SK-N-MC (cell line): ENCODE measurements at regions not wholly inside any gene's neighbourhood (a gene's known extent, or its start where the extent isn't known, plus 50 kb on each side); places are given as distances from the start of the nearest gene placed in this dataset.

Experiments
- DNase-seq: peaks from one replicate; pipeline ENCODE4 v3.0.0-alpha.2; 2011; ENCODE audit warnings: low read depth, low spot score
- H3K27ac ChIP-seq: fragments of 200-600 bp; sonication (generic); 2 replicates; pipeline ENCODE4 v1.5.1; 2016; ENCODE audit warnings: mixed run types
- H3K36me3 ChIP-seq: fragments of 200-600 bp; sonication (generic); 2 replicates; pipeline ENCODE4 v1.6.1; 2017; ENCODE audit warnings: antibody characterized with exemption, low read length, mixed read lengths; ENCODE audit not compliant: insufficient read depth
- H3K4me3 ChIP-seq: fragments of 200-600 bp; sonication (generic); 2 replicates; pipeline ENCODE4 v1.5.1; 2016
- H3K9ac ChIP-seq: fragments of 200-600 bp; sonication (generic); 2 replicates; pipeline ENCODE4 v1.8.0; 2017; ENCODE audit warnings: mixed run types, mixed read lengths; ENCODE audit not compliant: insufficient read length
- H3K9me3 ChIP-seq: fragments of 200-600 bp; sonication (generic); 2 replicates; pipeline ENCODE4 v1.6.1; 2017; ENCODE audit warnings: low read depth, mild to moderate bottlenecking, antibody characterized with exemption, low read length, moderate library complexity, mixed read lengths
- EZH2 ChIP-seq: fragments of 200-600 bp; sonication (generic); IDR thresholded peaks from one replicate; pipeline ENCODE4 v1.6.1; 2017; ENCODE audit warnings: antibody characterized with exemption
- FOXP2 ChIP-seq: optimal IDR thresholded peaks from 2 replicates; pipeline ENCODE3; 2011; ENCODE audit warnings: mild to moderate bottlenecking, moderate library complexity; ENCODE audit not compliant: insufficient read depth; ENCODE audit errors: extremely low read length, control extremely low read depth
- POLR2AphosphoS5 ChIP-seq: IDR thresholded peaks from 2 replicates; pipeline ENCODE4 v1.6.1; 2012; ENCODE audit warnings: mild to moderate bottlenecking, low read depth, low read length, borderline replicate concordance

DNA sequence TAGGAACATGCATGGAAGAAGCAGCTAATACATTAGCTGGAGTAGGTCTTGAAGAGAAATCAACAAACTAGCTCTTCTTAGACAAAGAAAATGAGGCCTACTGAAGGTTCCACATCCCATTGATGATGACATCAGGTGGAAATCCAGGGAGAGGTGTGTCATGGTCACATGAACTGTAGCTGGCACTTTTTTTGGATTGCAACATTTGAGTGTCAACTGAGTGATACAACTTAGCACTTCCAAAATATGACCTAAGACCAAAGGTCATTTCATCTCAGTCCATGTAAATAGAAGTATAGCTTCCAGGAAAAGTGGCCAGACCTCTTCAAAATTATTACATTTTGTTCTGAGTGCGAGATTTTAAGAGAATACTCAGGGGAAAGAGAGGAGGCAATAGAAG is 117.2 kb upstream of the MEIS2 start:
- H3K9ac ChIP-seq = no peak overlapping the region
- H3K27ac ChIP-seq = no peak overlapping the region
- TF ChIP-seq EZH2 (no peak), POLR2AphosphoS5 (no peak), FOXP2 (no peak)
- H3K36me3 ChIP-seq = no peaks in the 10 kb centered on the region
- DNase-seq = no peak
- no peak overlapping the region for H3K4me3 ChIP-seq
- no peaks in the 10 kb centered on the region for H3K9me3 ChIP-seq

DNA sequence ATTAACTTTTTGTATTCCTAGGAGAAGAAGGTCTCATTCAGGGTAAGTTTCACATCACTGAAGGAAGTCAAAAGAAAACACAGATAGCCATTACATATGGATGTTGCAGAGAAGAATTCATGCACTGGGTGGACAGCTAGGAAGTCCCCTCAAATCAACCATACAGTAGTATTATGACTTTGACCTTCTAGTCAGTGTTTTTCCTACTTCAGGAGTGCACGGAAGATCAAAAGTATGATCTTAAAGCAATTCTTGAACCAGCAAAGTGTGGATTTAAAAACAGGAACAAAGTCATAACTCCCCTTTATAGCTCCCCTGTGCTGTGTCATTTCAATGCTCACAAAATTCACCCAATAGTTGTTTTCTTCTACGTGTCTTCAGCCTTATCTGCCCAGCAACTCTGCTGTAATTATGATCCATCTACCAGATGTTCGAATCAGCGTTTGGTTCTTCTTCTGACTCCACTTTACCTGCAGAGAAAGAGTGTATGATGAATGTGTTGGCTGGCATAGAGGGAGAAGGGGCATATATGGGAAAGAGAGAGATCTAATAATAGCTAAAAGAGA is 118.1 kb upstream of the MEIS2 start:
- no peaks in the 10 kb centered on the region for H3K9me3 ChIP-seq
- H3K4me3 ChIP-seq = no peak overlapping the region
- no peak for TF ChIP-seq POLR2AphosphoS5
- H3K27ac ChIP-seq = no peak overlapping the region
- DNase-seq = no peak
- H3K36me3 ChIP-seq = no peaks in the 10 kb centered on the region
- no peak overlapping the region for H3K9ac ChIP-seq

DNA sequence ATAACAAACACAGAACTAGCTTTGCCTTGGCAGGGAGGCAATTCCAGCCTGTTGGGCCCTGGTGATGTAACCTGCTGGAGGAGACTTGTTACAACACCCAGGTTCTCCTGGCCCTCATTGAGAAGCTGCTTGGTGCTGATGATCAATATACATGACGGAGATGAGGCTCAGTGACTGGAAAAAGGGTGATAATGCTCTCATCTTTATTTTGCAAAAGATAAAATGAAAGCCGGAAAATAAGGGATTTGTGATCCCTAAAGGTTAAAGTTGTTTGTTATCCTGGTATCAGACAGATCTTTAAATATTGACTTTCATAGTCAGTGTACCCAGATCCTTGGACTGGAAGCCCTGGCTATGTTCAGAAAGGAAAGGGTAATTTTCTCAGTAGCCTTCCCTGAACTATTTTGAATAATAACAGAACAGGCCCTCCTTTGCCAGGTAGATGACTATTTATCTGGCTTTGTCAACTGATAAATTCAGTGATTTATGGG is 118.9 kb upstream of the MEIS2 start:
- TF ChIP-seq EZH2 = no peak
- TF ChIP-seq FOXP2 = no peak
- no peak for TF ChIP-seq POLR2AphosphoS5
- H3K36me3 ChIP-seq = no peaks in the 10 kb centered on the region
- H3K27ac ChIP-seq = no peak overlapping the region

DNA sequence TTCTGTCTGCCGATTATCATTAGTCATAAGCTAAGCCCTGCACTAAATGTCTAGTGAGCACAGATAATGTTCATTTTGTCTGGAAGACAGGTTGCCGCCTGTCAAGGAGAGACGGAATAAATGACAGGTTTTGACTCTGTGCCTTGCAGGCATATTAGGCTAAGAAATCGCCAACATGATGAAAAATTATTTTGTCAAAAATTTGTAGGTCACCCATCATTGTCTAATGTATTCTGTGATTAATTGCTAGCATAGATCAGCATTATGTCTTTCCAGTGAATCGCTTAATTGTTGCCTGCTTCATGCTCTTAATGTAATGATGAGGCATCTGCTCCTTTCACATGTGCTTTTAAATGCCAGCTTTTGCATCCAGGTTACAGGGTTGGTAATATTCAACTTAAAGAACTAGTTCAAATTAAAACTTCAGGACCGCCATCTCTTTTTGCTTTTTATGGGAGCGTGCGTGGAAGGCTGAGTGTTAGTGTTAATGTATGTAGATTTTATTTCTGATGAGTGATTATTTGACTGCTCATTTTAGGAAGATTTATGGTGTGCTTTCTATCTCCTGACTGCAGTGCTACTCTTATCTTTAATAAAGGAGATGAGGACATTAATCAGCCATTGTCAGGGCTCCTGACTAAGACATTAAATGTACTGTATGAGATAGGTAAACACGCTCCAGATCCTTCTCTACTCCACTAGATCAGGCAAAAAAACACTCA is 120.8 kb upstream of the MEIS2 start:
- TF ChIP-seq POLR2AphosphoS5 (no peak), FOXP2 (no peak), EZH2 (no peak)
- no peak overlapping the region for H3K9ac ChIP-seq
- H3K9me3 ChIP-seq = no peaks in the 10 kb centered on the region
- no peak overlapping the region for H3K4me3 ChIP-seq
- H3K36me3 ChIP-seq = no peaks in the 10 kb centered on the region
- no peak for DNase-seq
- H3K27ac ChIP-seq = no peak overlapping the region

More for the DNA sequence above, 118.9 kb upstream of the MEIS2 start:
- H3K9me3 ChIP-seq = no peaks in the 10 kb centered on the region
- no peak overlapping the region for H3K4me3 ChIP-seq
- DNase-seq = no peak
- no peak overlapping the region for H3K9ac ChIP-seq

GRCh38 chr15:37221671-37222145 is 121.4 kb upstream of the MEIS2 start:
- Histone ChIP-seq H3K36me3 (no peaks in the 10 kb centered on the region), H3K9me3 (no peaks in the 10 kb centered on the region), H3K27ac (no peak overlapping the region), H3K4me3 (no peak overlapping the region), H3K9ac (no peak overlapping the region)
- TF ChIP-seq POLR2AphosphoS5 (no peak), EZH2 (no peak), FOXP2 (no peak)
- no peak for DNase-seq

DNA sequence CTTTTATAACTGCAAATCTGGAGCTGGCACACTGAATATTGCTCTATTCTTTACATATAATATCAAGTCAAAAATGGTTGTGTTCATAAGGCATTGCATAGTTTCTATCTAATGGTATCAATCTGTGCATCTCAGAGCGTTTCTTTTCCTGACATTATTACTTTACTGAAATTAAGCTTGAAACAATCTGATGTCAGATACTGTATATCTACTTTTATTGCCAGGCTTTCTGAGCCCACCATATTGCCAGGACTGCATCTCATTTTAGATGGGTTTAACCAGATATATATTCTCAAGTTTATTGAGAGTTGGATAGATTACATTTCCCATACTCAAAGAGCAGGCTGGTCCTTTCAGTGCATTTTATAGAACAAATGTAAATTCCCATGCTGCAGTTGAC is 122.7 kb upstream of the MEIS2 start:
- Histone ChIP-seq H3K36me3 (no peaks in the 10 kb centered on the region), H3K4me3 (no peak overlapping the region), H3K27ac (no peak overlapping the region), H3K9ac (no peak overlapping the region), H3K9me3 (no peaks in the 10 kb centered on the region)
- TF ChIP-seq EZH2 = no peak
- TF ChIP-seq POLR2AphosphoS5 = no peak
- TF ChIP-seq FOXP2 = no peak
- no peak for DNase-seq

- no peak for TF ChIP-seq FOXP2
- TF ChIP-seq POLR2AphosphoS5 = no peak
- TF ChIP-seq EZH2 = no peak
- H3K9me3 ChIP-seq = no peaks in the 10 kb centered on the region
- no peak for DNase-seq
- no peaks in the 10 kb centered on the region for H3K36me3 ChIP-seq
- no peak overlapping the region for H3K9ac ChIP-seq
- H3K4me3 ChIP-seq = no peak overlapping the region
- no peak overlapping the region for H3K27ac ChIP-seq
Observed at GRCh38 chr15:37229855-37230619, 129.7 kb upstream of the MEIS2 start.

- H3K9ac ChIP-seq = no peak overlapping the region
- no peak overlapping the region for H3K27ac ChIP-seq
- no peak for DNase-seq
- H3K4me3 ChIP-seq = no peak overlapping the region
- no peaks in the 10 kb centered on the region for H3K36me3 ChIP-seq
- TF ChIP-seq EZH2 (no peak), FOXP2 (no peak), POLR2AphosphoS5 (no peak)
- H3K9me3 ChIP-seq = no peaks in the 10 kb centered on the region
Observed at GRCh38 chr15:37245358-37245757, 145.0 kb upstream of the MEIS2 start.
